Ovary (tissue), 7 donors: ENCODE measurements at regions not wholly inside any gene's neighbourhood (a gene's known extent, or its start where the extent isn't known, plus 50 kb on each side); places are given as distances from the start of the nearest gene placed in this dataset.

ENCODE experiments used
- DNase-seq, 5 donors: peaks; one replicate each; pipeline ENCODE4 v3.0.0-alpha.2; 2019 to 2020
- H3K27ac ChIP-seq, 2 donors: fragments of 200-600 bp; one replicate each; pipeline versions ENCODE4 v1.5.1 to v1.8.0; 2019 to 2022
- H3K27me3 ChIP-seq: fragments of 200-600 bp; one replicate; pipeline ENCODE4 v1.8.0; 2022
- H3K36me3 ChIP-seq: fragments of 200-600 bp; sonication (generic); one replicate; pipeline ENCODE4 v1.5.1; 2019
- H3K4me1 ChIP-seq: one replicate; pipeline ENCODE4 v1.8.1; 2013; ENCODE audit warnings: mild to moderate bottlenecking, moderate library complexity; ENCODE audit not compliant: insufficient read depth
- H3K4me3 ChIP-seq: fragments of 200-600 bp; sonication (generic); one replicate; pipeline ENCODE4 v1.5.1; 2017
- H3K9me3 ChIP-seq, 2 donors: fragments of 200-600 bp in 1 of 2; sonication (generic) in 1 of 2; one replicate each; pipeline versions ENCODE4 v1.5.1 to v1.8.1; 2013 to 2019; ENCODE audit warnings: mild to moderate bottlenecking in 1 of 2, moderate library complexity in 1 of 2
- CTCF ChIP-seq, 3 donors: fragments of 450-650 bp in 2 of 3; fragments of 200-600 bp in 1 of 3; IDR thresholded peaks; one replicate each; pipeline versions ENCODE4 v1.5.1 to v1.8.0; 2016 to 2022; ENCODE audit warnings: antibody characterized with exemption in 3 of 3, mild to moderate bottlenecking in 1 of 3
- EP300 ChIP-seq: sonication (generic); formaldehyde crosslinking; IDR thresholded peaks from one replicate; pipeline ENCODE4 v1.6.1; 2017; ENCODE audit warnings: antibody characterized with exemption
- POLR2A ChIP-seq: fragments of 450-650 bp; IDR thresholded peaks from one replicate; pipeline ENCODE4 v1.6.1; 2017; ENCODE audit warnings: antibody characterized with exemption, mild to moderate bottlenecking, moderate library complexity
- WGBS, 3 donors: extraction: QIAGEN DNeasy Blood & Tissue Kit in 1 of 3; methylation state at CpG; one replicate each; pipeline versions ENCODE4 v1.1.5 to v1.1.7; 2013 to 2017; 5-methylcytosine and 5-hydroxymethylcytosine counted together
- intact Hi-C, 4 donors: fragments of 100-400 bp; cut with DNase I; formaldehyde crosslinking; loops; one replicate each; pipeline versions ENCODE4 v1.11.0 to v1.15.1; 2022 to 2023
- donor health status: DM: no; HTN: no; CAD: no; lungs with moderate emphysema.
- donor health status: DM: no; HTN: no; CAD: no.
- donor health status: Bipolar disorder and iron deficiency.
- donor health status: DM: no; HTN: no; CAD: no.
- donor health status: DM: yes; HTN: yes; CAD: no.

DNA sequence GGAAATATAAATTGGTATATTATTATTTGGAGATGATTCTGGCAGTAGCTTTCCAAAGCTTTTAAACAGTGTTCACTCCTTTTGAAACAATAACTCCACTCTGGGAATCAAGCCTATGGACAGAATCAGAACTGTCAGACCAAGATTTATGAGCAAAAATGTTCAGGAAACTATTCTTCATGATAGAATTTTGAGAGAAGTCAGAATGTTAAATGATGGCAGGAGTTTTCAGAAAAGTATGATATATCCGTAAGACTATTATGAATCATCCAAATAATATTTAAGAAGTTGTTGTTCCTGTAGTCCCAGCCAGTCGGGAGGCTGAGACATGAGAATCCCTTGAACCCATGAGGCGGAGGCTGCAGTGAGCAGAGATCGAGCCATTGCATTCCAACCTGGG, 50.5 kb upstream of the ADGRG2 start:
- WGBS, 3 donors = 59 to 69% (median 69%) methylated on average over 4 of the region's 4 CpGs
- H3K4me1 ChIP-seq = no peaks in the 10 kb centered on the region
- H3K4me3 ChIP-seq = no peak overlapping the region
- TF ChIP-seq POLR2A (no peak), EP300 (no peak)
- no peaks in the 10 kb centered on the region for H3K27me3 ChIP-seq
- no peak overlapping the region for H3K27ac ChIP-seq
- no peaks in the 10 kb centered on the region for H3K36me3 ChIP-seq
- intact Hi-C loops = no loop called here
- DNase-seq = no peak
- no peaks in the 10 kb centered on the region for H3K9me3 ChIP-seq

GRCh38 chrX:19174401-19175025, 52.2 kb upstream of the ADGRG2 start:
- no peak for DNase-seq
- TF ChIP-seq CTCF (IDR thresholded peaks at IDR 0.05) (no peak), EP300 (no peak), POLR2A (no peak)
- no peak overlapping the region for H3K4me3 ChIP-seq
- intact Hi-C loops = loop anchor here in 1 of 4 donors (5.0 kb wide), 1 partner anchor 58 kb away; no protein-coding TSS in a partner anchor
- H3K36me3 ChIP-seq = no peaks in the 10 kb centered on the region
- no peaks in the 10 kb centered on the region for H3K4me1 ChIP-seq
- no peaks in the 10 kb centered on the region for H3K27me3 ChIP-seq
- WGBS, 3 donors = 62 to 68% (median 63%) methylated on average over 10 of the region's 10 CpGs
- H3K9me3 ChIP-seq = no peaks in the 10 kb centered on the region
- no peak overlapping the region for H3K27ac ChIP-seq

- no peak for TF ChIP-seq EP300
- no peak for TF ChIP-seq POLR2A
- no peak for TF ChIP-seq CTCF (IDR thresholded peaks at IDR 0.05)
- WGBS, 3 donors = 19 to 29% (median 25%) methylated on average over 4 of the region's 4 CpGs
Measured at GRCh38 chrX:19176901-19177630, 54.8 kb upstream of the ADGRG2 start.

GRCh38 chrX:19177721-19178120, 55.5 kb upstream of the ADGRG2 start:
- no peak overlapping the region for H3K4me3 ChIP-seq
- no peak overlapping the region for H3K27ac ChIP-seq
- H3K27me3 ChIP-seq = no peaks in the 10 kb centered on the region
- no peaks in the 10 kb centered on the region for H3K9me3 ChIP-seq
- WGBS, 3 donors = 39 to 53% (median 46%) methylated on average over 6 of the region's 6 CpGs
- intact Hi-C loops = loop anchor here in 1 of 4 donors (5.0 kb wide), 1 partner anchor 55 kb away; no protein-coding TSS in a partner anchor
- DNase-seq = no peak
- TF ChIP-seq POLR2A (no peak), CTCF (IDR thresholded peaks at IDR 0.05) (no peak), EP300 (no peak)
- H3K4me1 ChIP-seq = no peaks in the 10 kb centered on the region
- no peaks in the 10 kb centered on the region for H3K36me3 ChIP-seq

More at GRCh38 chrX:19176901-19177630, 54.8 kb upstream of the ADGRG2 start:
- no peak overlapping the region for H3K4me3 ChIP-seq
- DNase-seq = no peak
- H3K27me3 ChIP-seq = no peaks in the 10 kb centered on the region
- no peak overlapping the region for H3K27ac ChIP-seq
- intact Hi-C loops = loop anchor here in 1 of 4 donors (5.0 kb wide), 1 partner anchor 55 kb away; no protein-coding TSS in a partner anchor
- no peaks in the 10 kb centered on the region for H3K9me3 ChIP-seq
- H3K36me3 ChIP-seq = no peaks in the 10 kb centered on the region
- no peaks in the 10 kb centered on the region for H3K4me1 ChIP-seq

- Histone ChIP-seq H3K36me3 (no peaks in the 10 kb centered on the region), H3K27me3 (no peaks in the 10 kb centered on the region), H3K9me3 (no peaks in the 10 kb centered on the region), H3K27ac (no peak overlapping the region), H3K4me3 (no peak overlapping the region), H3K4me1 (peaks cover 1% of the 10 kb centered on the region)
- TF ChIP-seq EP300 = no peak
- no peak for TF ChIP-seq POLR2A
- no peak for TF ChIP-seq CTCF (IDR thresholded peaks at IDR 0.05)
- DNase-seq = no peak
- intact Hi-C loops = loop anchor here in 1 of 4 donors (5.0 kb wide), 1 partner anchor 54 kb away; no protein-coding TSS in a partner anchor
- WGBS, 3 donors = 82 to 91% (median 85%) methylated on average over 6 of the region's 6 CpGs
Measured at GRCh38 chrX:19178402-19178801, 56.1 kb upstream of the ADGRG2 start.
